Neural cell (in vitro differentiated cells): ENCODE measurements at regions not wholly inside any gene's neighbourhood (a gene's known extent, or its start where the extent isn't known, plus 50 kb on each side); places are given as distances from the start of the nearest gene placed in this dataset.

ENCODE experiments used
- H2AFZ ChIP-seq: fragments of 200-600, 300-800 bp; sonication (generic), shearing (Covaris generic); 2 replicates; pipeline ENCODE4 v1.6.0; 2014; ENCODE audit warnings: low read depth, mild to moderate bottlenecking, antibody characterized with exemption, low read length, moderate library complexity
- H3F3A ChIP-seq: fragments of 200-600 bp; shearing (Covaris generic); 2 replicates; pipeline ENCODE4 v1.6.1; 2016; ENCODE audit warnings: mild to moderate bottlenecking, moderate library complexity, mixed read lengths, antibody characterized with exemption, low read length; ENCODE audit not compliant: insufficient read depth, poor library complexity, severe bottlenecking
- H3K27ac ChIP-seq: fragments of 200-600, 300-800 bp; sonication (generic), shearing (Covaris generic); 2 replicates; pipeline ENCODE4 v1.5.1; 2014; ENCODE audit warnings: mild to moderate bottlenecking, low read length, moderate library complexity
- H3K27me3 ChIP-seq: fragments of 300-800, 200-600 bp; sonication (generic), shearing (Covaris generic); 2 replicates; pipeline ENCODE4 v1.6.0; 2014; ENCODE audit warnings: mild to moderate bottlenecking, low read depth, low read length, moderate library complexity; ENCODE audit not compliant: insufficient read depth
- H3K36me3 ChIP-seq: fragments of 300-800, 200-600 bp; sonication (generic), shearing (Covaris generic); 2 replicates; pipeline ENCODE4 v1.5.1; 2014; ENCODE audit warnings: mild to moderate bottlenecking, antibody characterized with exemption, low read length, moderate library complexity; ENCODE audit not compliant: insufficient read depth
- H3K4me2 ChIP-seq: fragments of 300-800, 200-600 bp; sonication (generic), shearing (Covaris generic); 2 replicates; pipeline ENCODE4 v1.6.0; 2014; ENCODE audit warnings: mild to moderate bottlenecking, low read length
- H3K4me3 ChIP-seq: fragments of 300-800, 200-600 bp; sonication (generic), shearing (Covaris generic); 2 replicates; pipeline ENCODE4 v1.5.1; 2014; ENCODE audit warnings: mild to moderate bottlenecking, low read length, moderate library complexity
- H3K79me2 ChIP-seq: fragments of 200-600 bp; shearing (Covaris generic); replicated peaks from 2 replicates; pipeline ENCODE4 v1.6.0; 2014; ENCODE audit warnings: mild to moderate bottlenecking, low read length, moderate library complexity; ENCODE audit not compliant: insufficient read depth
- H3K9ac ChIP-seq: fragments of 300-800, 200-600 bp; sonication (generic), shearing (Covaris generic); 2 replicates; pipeline ENCODE4 v1.6.1; 2016; ENCODE audit warnings: mild to moderate bottlenecking, low read length, mixed read lengths
- H3K9me2 ChIP-seq: fragments of 200-600 bp; shearing (Covaris generic); 2 replicates; pipeline ENCODE4 v1.6.1; 2016; ENCODE audit warnings: mild to moderate bottlenecking, low read length, mixed read lengths; ENCODE audit not compliant: insufficient read depth
- H3K9me3 ChIP-seq: fragments of 200-600, 300-800 bp; sonication (generic), shearing (Covaris generic); 2 replicates; pipeline ENCODE4 v1.6.1; 2016; ENCODE audit warnings: mild to moderate bottlenecking, mixed run types, low read length, moderate library complexity, mixed read lengths
- H4K20me1 ChIP-seq: fragments of 200-600 bp; shearing (Covaris generic); 2 replicates; pipeline ENCODE4 v1.6.1; 2016; ENCODE audit warnings: mild to moderate bottlenecking, mixed run types; ENCODE audit not compliant: insufficient read depth
- EP300 ChIP-seq: fragments of 450-650 bp; conservative IDR thresholded peaks from 2 replicates; pipeline ENCODE4 v1.6.1; 2014; ENCODE audit warnings: antibody characterized with exemption, mild to moderate bottlenecking, moderate library complexity; ENCODE audit not compliant: poor library complexity, severe bottlenecking
- EZH2 ChIP-seq: fragments of 200-600, 300-800 bp; shearing (Covaris generic), sonication (generic); IDR thresholded peaks from 2 replicates; pipeline ENCODE4 v1.6.1; 2014; ENCODE audit warnings: antibody characterized with exemption, low read length, borderline replicate concordance, mild to moderate bottlenecking; ENCODE audit not compliant: insufficient read depth, poor library complexity, severe bottlenecking
- MXI1 ChIP-seq: fragments of 450-650 bp; conservative IDR thresholded peaks from 2 replicates; pipeline ENCODE4 v1.6.1; 2014; ENCODE audit warnings: antibody characterized with exemption, mild to moderate bottlenecking; ENCODE audit not compliant: poor library complexity, severe bottlenecking
- POLR2AphosphoS5 ChIP-seq: IDR thresholded peaks from 2 replicates; pipeline ENCODE4 v1.6.1; 2012
- RAD21 ChIP-seq: fragments of 450-650 bp; conservative IDR thresholded peaks from 2 replicates; pipeline ENCODE4 v1.6.1; 2014; ENCODE audit warnings: antibody characterized with exemption, mild to moderate bottlenecking, moderate library complexity
- SMC3 ChIP-seq: fragments of 450-650 bp; conservative IDR thresholded peaks from 2 replicates; pipeline ENCODE4 v1.6.1; 2014; ENCODE audit warnings: antibody characterized with exemption, mild to moderate bottlenecking, moderate library complexity; ENCODE audit not compliant: poor library complexity
- TAF1 ChIP-seq: IDR thresholded peaks from 2 replicates; pipeline ENCODE4 v1.6.1; 2012; ENCODE audit warnings: low read depth
- TF ChIP-seq, protein P1 (sequence below): IDR thresholded peaks from 2 replicates; pipeline ENCODE4 v1.6.1; 2012; ENCODE audit warnings: borderline replicate concordance
- TF ChIP-seq, protein P2 (sequence below): fragments of 450-650 bp; IDR thresholded peaks from 2 replicates; pipeline ENCODE4 v1.5.1; 2014; ENCODE audit warnings: antibody characterized with exemption, mild to moderate bottlenecking, moderate library complexity; ENCODE audit not compliant: poor library complexity, severe bottlenecking

GRCh38 chr2:147777394-147777793 lies 67.4 kb upstream of the ACVR2A start:
- TF ChIP-seq, protein P1, sequence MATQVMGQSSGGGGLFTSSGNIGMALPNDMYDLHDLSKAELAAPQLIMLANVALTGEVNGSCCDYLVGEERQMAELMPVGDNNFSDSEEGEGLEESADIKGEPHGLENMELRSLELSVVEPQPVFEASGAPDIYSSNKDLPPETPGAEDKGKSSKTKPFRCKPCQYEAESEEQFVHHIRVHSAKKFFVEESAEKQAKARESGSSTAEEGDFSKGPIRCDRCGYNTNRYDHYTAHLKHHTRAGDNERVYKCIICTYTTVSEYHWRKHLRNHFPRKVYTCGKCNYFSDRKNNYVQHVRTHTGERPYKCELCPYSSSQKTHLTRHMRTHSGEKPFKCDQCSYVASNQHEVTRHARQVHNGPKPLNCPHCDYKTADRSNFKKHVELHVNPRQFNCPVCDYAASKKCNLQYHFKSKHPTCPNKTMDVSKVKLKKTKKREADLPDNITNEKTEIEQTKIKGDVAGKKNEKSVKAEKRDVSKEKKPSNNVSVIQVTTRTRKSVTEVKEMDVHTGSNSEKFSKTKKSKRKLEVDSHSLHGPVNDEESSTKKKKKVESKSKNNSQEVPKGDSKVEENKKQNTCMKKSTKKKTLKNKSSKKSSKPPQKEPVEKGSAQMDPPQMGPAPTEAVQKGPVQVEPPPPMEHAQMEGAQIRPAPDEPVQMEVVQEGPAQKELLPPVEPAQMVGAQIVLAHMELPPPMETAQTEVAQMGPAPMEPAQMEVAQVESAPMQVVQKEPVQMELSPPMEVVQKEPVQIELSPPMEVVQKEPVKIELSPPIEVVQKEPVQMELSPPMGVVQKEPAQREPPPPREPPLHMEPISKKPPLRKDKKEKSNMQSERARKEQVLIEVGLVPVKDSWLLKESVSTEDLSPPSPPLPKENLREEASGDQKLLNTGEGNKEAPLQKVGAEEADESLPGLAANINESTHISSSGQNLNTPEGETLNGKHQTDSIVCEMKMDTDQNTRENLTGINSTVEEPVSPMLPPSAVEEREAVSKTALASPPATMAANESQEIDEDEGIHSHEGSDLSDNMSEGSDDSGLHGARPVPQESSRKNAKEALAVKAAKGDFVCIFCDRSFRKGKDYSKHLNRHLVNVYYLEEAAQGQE = no peak
- TF ChIP-seq EP300 (no peak), MXI1 (no peak), SMC3 (no peak), POLR2AphosphoS5 (no peak), RAD21 (no peak), TAF1 (no peak), EZH2 (no peak)
- TF ChIP-seq, protein P2, sequence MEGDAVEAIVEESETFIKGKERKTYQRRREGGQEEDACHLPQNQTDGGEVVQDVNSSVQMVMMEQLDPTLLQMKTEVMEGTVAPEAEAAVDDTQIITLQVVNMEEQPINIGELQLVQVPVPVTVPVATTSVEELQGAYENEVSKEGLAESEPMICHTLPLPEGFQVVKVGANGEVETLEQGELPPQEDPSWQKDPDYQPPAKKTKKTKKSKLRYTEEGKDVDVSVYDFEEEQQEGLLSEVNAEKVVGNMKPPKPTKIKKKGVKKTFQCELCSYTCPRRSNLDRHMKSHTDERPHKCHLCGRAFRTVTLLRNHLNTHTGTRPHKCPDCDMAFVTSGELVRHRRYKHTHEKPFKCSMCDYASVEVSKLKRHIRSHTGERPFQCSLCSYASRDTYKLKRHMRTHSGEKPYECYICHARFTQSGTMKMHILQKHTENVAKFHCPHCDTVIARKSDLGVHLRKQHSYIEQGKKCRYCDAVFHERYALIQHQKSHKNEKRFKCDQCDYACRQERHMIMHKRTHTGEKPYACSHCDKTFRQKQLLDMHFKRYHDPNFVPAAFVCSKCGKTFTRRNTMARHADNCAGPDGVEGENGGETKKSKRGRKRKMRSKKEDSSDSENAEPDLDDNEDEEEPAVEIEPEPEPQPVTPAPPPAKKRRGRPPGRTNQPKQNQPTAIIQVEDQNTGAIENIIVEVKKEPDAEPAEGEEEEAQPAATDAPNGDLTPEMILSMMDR = no peak
- no peaks in the 10 kb centered on the region for H3K79me2 ChIP-seq
- no peaks in the 10 kb centered on the region for H3K9me2 ChIP-seq

GRCh38 chr2:147774805-147775204 lies 70.0 kb upstream of the ACVR2A start:
- Histone ChIP-seq H3K27ac (no peak overlapping the region), H3K36me3 (no peaks in the 10 kb centered on the region), H3K27me3 (no peaks in the 10 kb centered on the region), H3K79me2 (no peaks in the 10 kb centered on the region), H3K9me3 (no peaks in the 10 kb centered on the region), H4K20me1 (no peaks in the 10 kb centered on the region), H3F3A (no peaks in the 10 kb centered on the region), H3K4me3 (no peak overlapping the region), H3K4me2 (no peak overlapping the region), H3K9ac (no peak overlapping the region), H3K9me2 (no peaks in the 10 kb centered on the region), H2AFZ (no peak overlapping the region)
- TF ChIP-seq MXI1 (no peak), EZH2 (no peak)

More at GRCh38 chr2:147777394-147777793, 67.4 kb upstream of the ACVR2A start:
- no peaks in the 10 kb centered on the region for H3K36me3 ChIP-seq
- H3K27ac ChIP-seq = no peak overlapping the region
- H3K4me3 ChIP-seq = no peak overlapping the region
- H3K9ac ChIP-seq = no peak overlapping the region
- no peak overlapping the region for H2AFZ ChIP-seq
- H3K4me2 ChIP-seq = no peak overlapping the region
- no peaks in the 10 kb centered on the region for H3K9me3 ChIP-seq
- no peaks in the 10 kb centered on the region for H3K27me3 ChIP-seq
- H4K20me1 ChIP-seq = no peaks in the 10 kb centered on the region
- H3F3A ChIP-seq = no peaks in the 10 kb centered on the region

DNA sequence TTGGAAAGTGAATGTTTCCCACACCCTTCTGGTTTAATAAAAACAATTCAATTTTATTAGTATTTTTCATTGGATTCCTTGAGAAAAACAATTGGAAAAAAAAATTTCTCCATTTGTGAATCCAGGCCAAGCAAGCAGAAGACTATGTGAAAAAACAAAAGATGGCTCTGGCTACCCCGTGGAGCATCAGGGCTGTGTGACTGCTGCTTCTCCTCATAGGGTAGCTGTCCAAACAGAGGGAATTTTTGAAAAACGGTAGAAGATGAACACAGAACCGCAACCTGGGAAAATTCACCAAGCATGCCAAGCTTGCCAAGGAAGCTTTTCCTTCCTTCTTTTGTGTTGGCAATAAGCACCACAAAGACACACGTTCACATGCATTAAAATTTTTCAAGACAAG lies 71.3 kb upstream of the ACVR2A start:
- Histone ChIP-seq H3K4me2 (no peak overlapping the region), H3K4me3 (no peak overlapping the region), H3K27ac (no peak overlapping the region), H3K79me2 (no peaks in the 10 kb centered on the region), H3K9me3 (no peaks in the 10 kb centered on the region), H4K20me1 (no peaks in the 10 kb centered on the region), H3K9ac (no peak overlapping the region), H2AFZ (no peak overlapping the region), H3F3A (no peaks in the 10 kb centered on the region), H3K9me2 (no peaks in the 10 kb centered on the region), H3K27me3 (no peaks in the 10 kb centered on the region), H3K36me3 (no peaks in the 10 kb centered on the region)
- no peak for TF ChIP-seq EZH2
- no peak for TF ChIP-seq SMC3
- TF ChIP-seq RAD21 = no peak
